ENCODE measurements at regions not wholly inside any gene's neighbourhood (a gene's known extent, or its start where the extent isn't known, plus 50 kb on each side); places are given as distances from the start of the nearest gene placed in this dataset.
"Not testable (repeated sequence)": the region's sequence is repeated elsewhere in the genome, so short reads cannot be mapped to it uniquely, and the experiment has no call there.

DNA sequence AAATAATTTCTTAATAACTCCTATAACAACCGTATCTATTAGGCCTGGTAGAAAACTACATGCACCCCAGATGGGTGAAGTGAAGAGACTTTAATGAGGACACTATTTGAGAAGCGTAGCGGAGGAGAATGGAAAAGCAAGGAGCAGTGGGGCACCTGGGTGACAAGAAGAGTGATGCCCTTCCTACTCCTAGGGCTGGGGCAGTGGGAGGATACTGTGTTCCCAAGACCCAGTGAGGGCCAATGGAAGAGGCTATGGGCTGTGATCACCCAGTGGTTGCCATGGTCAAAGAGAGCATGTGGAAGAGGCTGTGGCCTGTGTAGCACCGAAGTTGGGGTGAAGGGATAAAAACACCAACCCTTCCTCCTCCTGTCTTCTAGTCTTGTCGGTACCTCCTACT lies 86.5 kb upstream of the SHISA3 start:
- H2AFZ ChIP-seq (ENCODE audit: low read length, unreplicated experiment), result no peak overlapping the region
- no peaks in the 10 kb centered on the region for H3K79me2 ChIP-seq (ENCODE audit: control insufficient read depth, insufficient read depth, low read length, unreplicated experiment)
- H3K4me1 ChIP-seq (ENCODE audit: control insufficient read depth, insufficient read depth, low read length, unreplicated experiment), result peaks cover 6% of the 10 kb centered on the region
- no peaks in the 10 kb centered on the region for H3K36me3 ChIP-seq (ENCODE audit: insufficient read depth, low read length)
- H3K27ac ChIP-seq (ENCODE audit: low read depth, low read length), result no peak overlapping the region
- no peaks in the 10 kb centered on the region for H3K27me3 ChIP-seq (ENCODE audit: insufficient read depth, low read length)
- H3K4me3 ChIP-seq (ENCODE audit: low read depth, low read length), result no peak overlapping the region

DNA sequence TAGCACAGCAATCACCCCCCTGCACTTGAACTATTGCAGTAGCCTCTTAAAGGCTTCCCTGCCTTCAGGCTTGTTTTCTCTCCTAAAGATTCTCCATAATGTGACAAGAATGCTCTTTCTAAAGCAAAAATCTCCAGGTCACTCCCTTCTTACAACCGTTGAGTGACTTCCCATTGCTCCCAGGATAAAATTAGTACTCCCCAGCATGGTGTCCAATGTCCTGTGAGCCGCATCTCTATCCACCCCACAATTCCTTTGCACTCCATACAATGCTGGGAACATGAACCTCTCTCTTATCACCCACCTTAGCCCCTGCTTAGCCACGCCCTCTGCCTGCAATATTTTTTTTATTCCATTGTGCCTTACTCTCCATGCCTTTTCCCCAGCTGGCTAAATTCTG lies 85.7 kb upstream of the SHISA3 start:
- no peaks in the 10 kb centered on the region for H3K27me3 ChIP-seq (ENCODE audit: insufficient read depth, low read length)
- peaks cover 2% of the 10 kb centered on the region for H3K4me1 ChIP-seq (ENCODE audit: control insufficient read depth, insufficient read depth, low read length, unreplicated experiment)
- H3K27ac ChIP-seq (ENCODE audit: low read depth, low read length), result no peak overlapping the region
- H3K79me2 ChIP-seq (ENCODE audit: control insufficient read depth, insufficient read depth, low read length, unreplicated experiment), result no peaks in the 10 kb centered on the region
- H3K4me3 ChIP-seq (ENCODE audit: low read depth, low read length), result no peak overlapping the region
- H2AFZ ChIP-seq (ENCODE audit: low read length, unreplicated experiment), result no peak overlapping the region
- H3K36me3 ChIP-seq (ENCODE audit: insufficient read depth, low read length), result no peaks in the 10 kb centered on the region

DNA sequence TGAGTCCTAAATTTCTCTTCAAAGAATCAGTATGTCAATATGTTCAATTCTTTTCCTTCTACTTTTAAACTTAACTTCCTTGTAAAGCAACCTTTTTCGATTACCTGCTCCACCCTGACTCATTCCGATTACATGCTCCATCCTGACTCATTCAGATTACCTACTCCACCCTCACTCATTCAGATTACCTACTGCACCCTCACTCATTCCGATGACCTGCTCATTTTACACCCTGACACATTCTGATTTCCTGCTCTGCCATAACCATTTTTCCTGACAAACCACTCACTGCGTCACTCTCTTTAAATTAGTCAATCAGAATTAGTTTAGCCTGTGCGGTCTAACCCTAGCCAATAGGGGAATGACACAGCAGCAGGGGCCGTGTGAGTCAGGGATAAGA lies 83.9 kb upstream of the SHISA3 start:
- not testable (repeated sequence) for H3K27me3 ChIP-seq (ENCODE audit: insufficient read depth, low read length); H3K27ac ChIP-seq (ENCODE audit: low read depth, low read length); H3K79me2 ChIP-seq (ENCODE audit: control insufficient read depth, insufficient read depth, low read length, unreplicated experiment); H3K4me3 ChIP-seq (ENCODE audit: low read depth, low read length); H3K36me3 ChIP-seq (ENCODE audit: insufficient read depth, low read length); H2AFZ ChIP-seq (ENCODE audit: low read length, unreplicated experiment); H3K4me1 ChIP-seq (ENCODE audit: control insufficient read depth, insufficient read depth, low read length, unreplicated experiment)

DNA sequence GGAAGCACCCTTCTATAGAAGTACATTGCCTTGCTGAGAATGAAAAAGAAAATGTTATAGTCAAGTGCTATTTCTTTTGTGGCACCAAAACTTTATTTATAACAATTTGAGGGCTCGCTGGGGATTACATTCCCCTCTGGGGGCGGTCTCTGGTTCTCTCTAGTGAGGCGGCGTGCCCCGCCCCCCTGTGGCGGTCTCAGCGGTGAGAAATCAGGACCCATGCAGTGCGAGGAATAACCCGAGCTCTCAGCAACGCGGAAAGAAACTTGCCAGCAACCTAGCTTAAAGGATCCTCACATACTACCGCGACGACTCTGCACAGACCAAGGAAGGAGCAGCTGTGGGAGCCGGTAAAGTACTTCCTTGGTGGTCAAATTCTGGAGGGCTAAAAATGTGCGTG lies 83.4 kb upstream of the SHISA3 start:
- Histone ChIP-seq H3K27ac (ENCODE audit: low read depth, low read length) (no peak overlapping the region), H2AFZ (ENCODE audit: low read length, unreplicated experiment) (no peak overlapping the region), H3K4me3 (ENCODE audit: low read depth, low read length) (no peak overlapping the region), H3K36me3 (ENCODE audit: insufficient read depth, low read length) (no peaks in the 10 kb centered on the region), H3K4me1 (ENCODE audit: control insufficient read depth, insufficient read depth, low read length, unreplicated experiment) (no peaks in the 10 kb centered on the region), H3K79me2 (ENCODE audit: control insufficient read depth, insufficient read depth, low read length, unreplicated experiment) (no peaks in the 10 kb centered on the region), H3K27me3 (ENCODE audit: insufficient read depth, low read length) (peaks cover 9% of the 10 kb centered on the region; the same call in 1 of the 2 replicates)

GRCh38 chr4:42315231-42315630 lies 82.1 kb upstream of the SHISA3 start:
- Histone ChIP-seq H3K79me2 (ENCODE audit: control insufficient read depth, insufficient read depth, low read length, unreplicated experiment) (no peaks in the 10 kb centered on the region), H3K36me3 (ENCODE audit: insufficient read depth, low read length) (no peaks in the 10 kb centered on the region), H3K27ac (ENCODE audit: low read depth, low read length) (no peak overlapping the region), H2AFZ (ENCODE audit: low read length, unreplicated experiment) (no peak overlapping the region), H3K4me3 (ENCODE audit: low read depth, low read length) (no peak overlapping the region), H3K4me1 (ENCODE audit: control insufficient read depth, insufficient read depth, low read length, unreplicated experiment) (no peaks in the 10 kb centered on the region), H3K27me3 (ENCODE audit: insufficient read depth, low read length) (peaks cover 9% of the 10 kb centered on the region; the same call in 1 of the 2 replicates)

- no peak overlapping the region for H3K4me3 ChIP-seq (ENCODE audit: low read depth, low read length)
- H3K27me3 ChIP-seq (ENCODE audit: insufficient read depth, low read length), result peaks cover 9% of the 10 kb centered on the region; the same call in 1 of the 2 replicates
- no peak overlapping the region for H2AFZ ChIP-seq (ENCODE audit: low read length, unreplicated experiment)
- H3K36me3 ChIP-seq (ENCODE audit: insufficient read depth, low read length), result no peaks in the 10 kb centered on the region
- H3K79me2 ChIP-seq (ENCODE audit: control insufficient read depth, insufficient read depth, low read length, unreplicated experiment), result no peaks in the 10 kb centered on the region
- no peaks in the 10 kb centered on the region for H3K4me1 ChIP-seq (ENCODE audit: control insufficient read depth, insufficient read depth, low read length, unreplicated experiment)
- H3K27ac ChIP-seq (ENCODE audit: low read depth, low read length), result no peak overlapping the region
Observed at GRCh38 chr4:42320822-42321388, 76.4 kb upstream of the SHISA3 start.

DNA sequence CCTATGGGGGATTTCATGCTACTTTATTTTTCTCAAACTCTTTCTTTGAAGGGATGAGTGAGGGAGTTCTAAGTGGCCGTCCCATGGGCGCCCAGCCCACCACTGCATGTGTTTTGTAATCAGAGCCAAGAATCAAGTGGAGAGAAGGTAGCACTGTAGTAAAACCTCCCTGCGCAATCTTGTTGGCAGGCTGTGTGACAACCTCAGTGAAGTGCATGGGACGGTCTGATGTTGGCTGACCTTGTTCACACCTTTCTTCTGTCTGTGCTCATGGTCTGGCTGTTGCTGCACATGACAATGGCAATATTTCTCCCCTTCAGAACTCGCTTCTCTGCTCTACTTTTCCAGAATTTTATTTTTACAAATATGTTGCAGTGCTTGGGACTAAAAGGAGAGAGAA lies 71.2 kb upstream of the SHISA3 start:
- H3K4me3 ChIP-seq (ENCODE audit: low read depth, low read length), result no peak overlapping the region
- H3K79me2 ChIP-seq (ENCODE audit: control insufficient read depth, insufficient read depth, low read length, unreplicated experiment), result no peaks in the 10 kb centered on the region
- H3K36me3 ChIP-seq (ENCODE audit: insufficient read depth, low read length), result no peaks in the 10 kb centered on the region
- H2AFZ ChIP-seq (ENCODE audit: low read length, unreplicated experiment), result no peak overlapping the region
- H3K4me1 ChIP-seq (ENCODE audit: control insufficient read depth, insufficient read depth, low read length, unreplicated experiment), result no peaks in the 10 kb centered on the region
- H3K27me3 ChIP-seq (ENCODE audit: insufficient read depth, low read length), result no peaks in the 10 kb centered on the region
- no peak overlapping the region for H3K27ac ChIP-seq (ENCODE audit: low read depth, low read length)

- H3K36me3 ChIP-seq (ENCODE audit: insufficient read depth, low read length), result no peaks in the 10 kb centered on the region
- H3K4me1 ChIP-seq (ENCODE audit: control insufficient read depth, insufficient read depth, low read length, unreplicated experiment), result no peaks in the 10 kb centered on the region
- H3K4me3 ChIP-seq (ENCODE audit: low read depth, low read length), result no peak overlapping the region
- H3K27me3 ChIP-seq (ENCODE audit: insufficient read depth, low read length), result no peaks in the 10 kb centered on the region
- H3K79me2 ChIP-seq (ENCODE audit: control insufficient read depth, insufficient read depth, low read length, unreplicated experiment), result no peaks in the 10 kb centered on the region
- H2AFZ ChIP-seq (ENCODE audit: low read length, unreplicated experiment), result no peak overlapping the region
- no peak overlapping the region for H3K27ac ChIP-seq (ENCODE audit: low read depth, low read length)
Observed at GRCh38 chr4:42326524-42326923, 70.8 kb upstream of the SHISA3 start.

- no peak overlapping the region for H3K27ac ChIP-seq (ENCODE audit: low read depth, low read length)
- no peaks in the 10 kb centered on the region for H3K36me3 ChIP-seq (ENCODE audit: insufficient read depth, low read length)
- no peak overlapping the region for H2AFZ ChIP-seq (ENCODE audit: low read length, unreplicated experiment)
- H3K27me3 ChIP-seq (ENCODE audit: insufficient read depth, low read length), result no peaks in the 10 kb centered on the region
- peaks cover 7% of the 10 kb centered on the region for H3K4me1 ChIP-seq (ENCODE audit: control insufficient read depth, insufficient read depth, low read length, unreplicated experiment)
- no peaks in the 10 kb centered on the region for H3K79me2 ChIP-seq (ENCODE audit: control insufficient read depth, insufficient read depth, low read length, unreplicated experiment)
- no peak overlapping the region for H3K4me3 ChIP-seq (ENCODE audit: low read depth, low read length)
Observed at GRCh38 chr4:42327323-42327722, 70.0 kb upstream of the SHISA3 start.

DNA sequence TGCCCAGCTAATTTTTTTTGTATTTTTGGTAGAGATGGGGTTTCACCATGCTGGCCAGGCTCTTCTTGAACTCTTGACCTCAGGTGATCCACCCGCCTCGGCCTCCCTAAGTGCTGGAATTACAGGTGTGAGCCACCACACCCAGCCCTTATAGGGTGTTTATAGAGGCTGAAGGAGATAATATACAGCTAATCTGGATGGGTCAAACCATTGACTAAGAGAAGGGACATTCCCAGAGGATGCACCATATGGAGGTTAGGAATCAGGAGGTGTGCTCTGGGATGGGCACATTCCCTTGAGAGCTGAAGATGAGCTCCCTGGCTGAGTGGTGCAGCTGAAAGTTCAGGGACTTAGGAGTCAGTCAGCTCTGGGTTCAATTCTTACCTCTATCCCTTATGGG lies 68.3 kb upstream of the SHISA3 start:
- no peak overlapping the region for H3K4me3 ChIP-seq (ENCODE audit: low read depth, low read length)
- no peaks in the 10 kb centered on the region for H3K36me3 ChIP-seq (ENCODE audit: insufficient read depth, low read length)
- H3K27me3 ChIP-seq (ENCODE audit: insufficient read depth, low read length), result no peaks in the 10 kb centered on the region
- peaks cover 7% of the 10 kb centered on the region for H3K4me1 ChIP-seq (ENCODE audit: control insufficient read depth, insufficient read depth, low read length, unreplicated experiment)
- H3K79me2 ChIP-seq (ENCODE audit: control insufficient read depth, insufficient read depth, low read length, unreplicated experiment), result no peaks in the 10 kb centered on the region
- no peak overlapping the region for H3K27ac ChIP-seq (ENCODE audit: low read depth, low read length)
- no peak overlapping the region for H2AFZ ChIP-seq (ENCODE audit: low read length, unreplicated experiment)

GRCh38 chr4:42329421-42329820 lies 67.9 kb upstream of the SHISA3 start:
- no peak overlapping the region for H3K27ac ChIP-seq (ENCODE audit: low read depth, low read length)
- H3K27me3 ChIP-seq (ENCODE audit: insufficient read depth, low read length), result no peaks in the 10 kb centered on the region
- H3K4me3 ChIP-seq (ENCODE audit: low read depth, low read length), result no peak overlapping the region
- peaks cover 7% of the 10 kb centered on the region for H3K4me1 ChIP-seq (ENCODE audit: control insufficient read depth, insufficient read depth, low read length, unreplicated experiment)
- no peaks in the 10 kb centered on the region for H3K79me2 ChIP-seq (ENCODE audit: control insufficient read depth, insufficient read depth, low read length, unreplicated experiment)
- H3K36me3 ChIP-seq (ENCODE audit: insufficient read depth, low read length), result no peaks in the 10 kb centered on the region
- no peak overlapping the region for H2AFZ ChIP-seq (ENCODE audit: low read length, unreplicated experiment)
